ENCODE measurements at regions not wholly inside any gene's neighbourhood (a gene's known extent, or its start where the extent isn't known, plus 50 kb on each side); places are given as distances from the start of the nearest gene placed in this dataset.

DNA sequence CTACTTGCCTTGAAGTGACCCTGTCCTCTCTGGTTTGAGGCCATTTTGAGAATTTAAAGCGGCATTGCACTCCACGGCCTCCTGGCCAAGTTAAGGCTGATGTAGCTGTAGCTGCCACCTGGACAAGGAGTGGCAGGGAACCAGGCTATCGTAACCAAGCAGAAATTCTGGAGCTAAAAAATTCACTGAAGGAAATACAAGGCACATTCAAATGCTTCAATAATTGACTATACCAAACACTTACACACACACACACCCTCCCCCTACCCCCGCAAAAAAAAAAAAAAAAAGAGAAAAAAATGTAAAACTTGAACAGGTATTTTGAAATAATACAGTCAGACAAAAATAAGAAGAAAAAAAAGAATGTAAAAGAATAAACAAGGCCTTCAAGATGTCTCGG is 409.0 kb upstream of the SEMA3A start:
- DNase-seq (ENCODE audit: low read depth), result no peak
- H3K4me3 ChIP-seq (ENCODE audit: low read length), result no peak overlapping the region
- TF ChIP-seq, protein P1, sequence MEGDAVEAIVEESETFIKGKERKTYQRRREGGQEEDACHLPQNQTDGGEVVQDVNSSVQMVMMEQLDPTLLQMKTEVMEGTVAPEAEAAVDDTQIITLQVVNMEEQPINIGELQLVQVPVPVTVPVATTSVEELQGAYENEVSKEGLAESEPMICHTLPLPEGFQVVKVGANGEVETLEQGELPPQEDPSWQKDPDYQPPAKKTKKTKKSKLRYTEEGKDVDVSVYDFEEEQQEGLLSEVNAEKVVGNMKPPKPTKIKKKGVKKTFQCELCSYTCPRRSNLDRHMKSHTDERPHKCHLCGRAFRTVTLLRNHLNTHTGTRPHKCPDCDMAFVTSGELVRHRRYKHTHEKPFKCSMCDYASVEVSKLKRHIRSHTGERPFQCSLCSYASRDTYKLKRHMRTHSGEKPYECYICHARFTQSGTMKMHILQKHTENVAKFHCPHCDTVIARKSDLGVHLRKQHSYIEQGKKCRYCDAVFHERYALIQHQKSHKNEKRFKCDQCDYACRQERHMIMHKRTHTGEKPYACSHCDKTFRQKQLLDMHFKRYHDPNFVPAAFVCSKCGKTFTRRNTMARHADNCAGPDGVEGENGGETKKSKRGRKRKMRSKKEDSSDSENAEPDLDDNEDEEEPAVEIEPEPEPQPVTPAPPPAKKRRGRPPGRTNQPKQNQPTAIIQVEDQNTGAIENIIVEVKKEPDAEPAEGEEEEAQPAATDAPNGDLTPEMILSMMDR (conservative IDR thresholded peaks at IDR 0.05; ENCODE audit: low read length), result no peak

DNA sequence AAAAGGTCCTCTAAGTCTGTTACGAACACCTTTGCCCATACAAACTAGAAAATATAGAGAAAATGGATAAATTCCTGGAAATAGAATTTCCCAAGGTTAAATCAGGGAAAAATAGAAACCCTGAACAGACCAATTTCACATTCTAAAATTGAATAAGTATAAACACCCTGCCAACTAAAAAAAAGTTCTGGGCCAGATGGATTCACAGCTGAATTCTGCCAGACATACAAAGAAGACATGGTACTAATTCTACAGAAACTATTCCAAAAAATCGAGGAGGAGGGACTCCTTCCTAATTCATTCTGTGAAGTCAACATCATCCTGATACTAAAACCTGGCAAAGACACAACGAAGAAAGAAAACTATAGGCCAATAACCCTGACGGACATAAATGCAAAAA is 400.4 kb upstream of the SEMA3A start:
- DNase-seq (ENCODE audit: low read depth), result no peak
- TF ChIP-seq, protein P1 (conservative IDR thresholded peaks at IDR 0.05; ENCODE audit: low read length), result no peak

DNA sequence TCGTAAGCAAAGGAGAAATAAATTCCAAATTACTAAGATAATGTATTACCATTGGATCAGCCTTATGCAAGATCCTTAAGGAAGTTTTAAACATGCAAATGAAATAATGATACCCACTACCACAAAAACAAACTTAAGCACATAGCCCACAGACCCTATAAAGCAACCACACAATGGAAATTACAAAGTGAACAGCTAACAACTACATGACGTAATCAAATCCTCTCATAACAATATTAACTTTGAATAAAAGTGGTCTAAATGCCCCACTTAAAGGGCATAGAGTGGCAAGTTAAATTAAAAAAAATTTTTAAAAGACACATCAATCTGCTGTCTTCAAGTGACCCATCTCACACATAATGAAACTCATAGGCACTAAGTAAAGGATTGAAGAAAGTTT is 397.3 kb upstream of the SEMA3A start:
- DNase-seq (ENCODE audit: low read depth), result no peak
- H3K4me3 ChIP-seq (ENCODE audit: low read length), result no peak overlapping the region
- TF ChIP-seq, protein P1 (conservative IDR thresholded peaks at IDR 0.05; ENCODE audit: low read length), result no peak

More for the DNA sequence above, 400.4 kb upstream of the SEMA3A start:
- no peak overlapping the region for H3K4me3 ChIP-seq (ENCODE audit: low read length)

DNA sequence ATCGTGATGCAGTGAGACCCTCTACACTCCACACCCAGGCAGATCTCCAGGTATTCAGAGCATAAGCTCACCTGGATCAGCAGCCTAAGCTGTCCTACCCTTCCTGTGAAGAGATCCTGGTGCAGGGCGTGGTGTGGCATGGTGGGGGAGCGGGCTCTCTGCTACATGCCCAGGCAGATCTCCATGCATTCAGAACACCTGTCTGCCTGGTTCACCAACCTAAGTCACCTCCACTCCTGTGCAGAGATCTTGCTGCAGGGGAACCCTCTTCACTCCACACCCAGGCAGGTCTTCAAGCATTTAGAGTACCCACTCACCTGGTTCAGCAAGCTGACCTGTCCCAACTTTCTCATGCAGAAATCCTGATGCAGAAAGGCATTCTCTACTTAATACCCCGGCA is 394.4 kb upstream of the SEMA3A start:
- TF ChIP-seq, protein P1 (conservative IDR thresholded peaks at IDR 0.05; ENCODE audit: low read length), result no peak

DNA sequence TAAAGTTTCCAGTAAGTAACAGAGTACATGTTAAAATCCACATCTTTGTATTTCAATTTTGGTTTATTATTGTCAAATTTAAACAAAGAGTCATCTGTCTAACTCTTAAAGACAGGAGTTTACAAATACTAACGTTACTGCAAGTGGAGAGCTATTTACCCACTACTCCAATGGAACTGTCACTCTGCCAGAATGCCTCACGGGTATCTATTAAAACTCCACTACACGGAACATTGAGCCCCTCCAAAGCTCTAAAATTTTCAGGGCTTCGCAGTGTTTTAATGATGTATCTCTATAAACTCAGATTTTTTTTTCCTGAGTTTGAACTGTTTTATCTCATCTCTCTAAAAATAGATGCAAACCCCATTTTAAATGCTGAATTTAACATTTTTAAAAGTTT is 388.7 kb upstream of the SEMA3A start:
- TF ChIP-seq, protein P1 (conservative IDR thresholded peaks at IDR 0.05; ENCODE audit: low read length), result no peak
- DNase-seq (ENCODE audit: low read depth), result no peak
- H3K4me3 ChIP-seq (ENCODE audit: low read length), result no peak overlapping the region

More for the DNA sequence above, 394.4 kb upstream of the SEMA3A start:
- H3K4me3 ChIP-seq (ENCODE audit: low read length), result no peak overlapping the region
- no peak for DNase-seq (ENCODE audit: low read depth)

DNA sequence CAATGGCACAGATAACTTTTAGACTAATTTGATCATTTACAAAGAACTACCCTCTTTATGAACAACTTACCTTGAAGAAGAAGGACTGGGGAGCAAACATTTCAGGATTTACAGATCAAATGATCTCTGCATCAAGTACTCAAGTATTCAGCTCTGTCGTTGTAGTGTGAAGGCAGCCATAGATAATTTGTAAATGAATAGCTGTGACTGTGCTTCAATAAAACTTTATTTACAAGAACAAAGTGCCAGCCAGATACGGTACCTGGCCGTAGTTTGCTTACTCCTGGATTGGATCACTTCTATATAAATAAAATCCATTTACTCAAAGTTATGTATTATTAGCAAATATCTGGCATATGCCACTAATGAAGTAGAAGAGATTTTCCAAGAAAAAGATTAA is 388.2 kb upstream of the SEMA3A start:
- no peak for DNase-seq (ENCODE audit: low read depth)
- TF ChIP-seq, protein P1 (conservative IDR thresholded peaks at IDR 0.05; ENCODE audit: low read length), result no peak
- no peak overlapping the region for H3K4me3 ChIP-seq (ENCODE audit: low read length)

DNA sequence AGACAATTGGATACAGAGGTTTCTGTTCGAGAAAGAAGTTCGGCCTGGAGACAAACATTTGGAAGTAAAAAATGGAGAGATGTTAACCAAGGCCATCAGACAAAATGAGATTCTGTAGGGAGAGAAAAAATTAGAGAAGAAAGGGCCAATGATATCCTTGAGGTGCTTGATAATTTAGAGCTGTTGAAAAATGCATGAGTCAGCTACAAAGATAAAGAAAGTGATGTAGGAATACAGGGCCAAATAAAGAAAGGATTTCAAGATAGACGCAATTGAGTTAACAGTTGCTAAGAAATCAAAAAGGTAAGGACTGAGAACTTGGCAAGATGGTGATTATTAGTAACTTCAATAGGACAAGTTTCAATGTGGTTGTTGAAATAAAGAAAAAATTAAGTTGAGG is 384.2 kb upstream of the SEMA3A start:
- no peak for DNase-seq (ENCODE audit: low read depth)
- no peak overlapping the region for H3K4me3 ChIP-seq (ENCODE audit: low read length)
- TF ChIP-seq, protein P1 (conservative IDR thresholded peaks at IDR 0.05; ENCODE audit: low read length), result no peak

Measured in AG10803 (cell line).